IPS-18a (cell line): ENCODE measurements at regions not wholly inside any gene's neighbourhood (a gene's known extent, or its start where the extent isn't known, plus 50 kb on each side); places are given as distances from the start of the nearest gene placed in this dataset.

Experiments used
- H3K27ac ChIP-seq: one replicate; pipeline ENCODE4 v1.5.1; 2013; ENCODE audit warnings: low read length
- H3K27me3 ChIP-seq: one replicate; pipeline ENCODE4 v1.6.1; 2013; ENCODE audit warnings: mild to moderate bottlenecking, low read length; ENCODE audit not compliant: control insufficient read depth, insufficient read depth
- H3K36me3 ChIP-seq: one replicate; pipeline ENCODE4 v1.6.1; 2013; ENCODE audit warnings: low read depth, low read length; ENCODE audit not compliant: control insufficient read depth
- H3K4me1 ChIP-seq: one replicate; pipeline ENCODE4 v1.6.1; 2013; ENCODE audit warnings: low read depth, low read length; ENCODE audit not compliant: control insufficient read depth
- H3K4me3 ChIP-seq: one replicate; pipeline ENCODE4 v1.5.1; 2013; ENCODE audit warnings: low read length
- H3K9ac ChIP-seq: one replicate; pipeline ENCODE4 v1.6.1; 2013; ENCODE audit warnings: mild to moderate bottlenecking, low read length, moderate library complexity
- H3K9me3 ChIP-seq: one replicate; pipeline ENCODE4 v1.6.1; 2013; ENCODE audit warnings: low read depth, low read length; ENCODE audit not compliant: control insufficient read depth

- Histone ChIP-seq H3K4me1 (peaks cover 3% of the 10 kb centered on the region), H3K27me3 (no peaks in the 10 kb centered on the region), H3K9me3 (no peaks in the 10 kb centered on the region), H3K9ac (no peak overlapping the region), H3K4me3 (no peak overlapping the region), H3K36me3 (no peaks in the 10 kb centered on the region), H3K27ac (no peak overlapping the region)
These were observed 346.7 kb downstream of the TRIML1 start for GRCh38 chr4:188485906-188486305.

- no peak overlapping the region for H3K4me3 ChIP-seq
- peaks cover 4% of the 10 kb centered on the region for H3K9me3 ChIP-seq
- H3K36me3 ChIP-seq: no peaks in the 10 kb centered on the region
- no peak overlapping the region for H3K27ac ChIP-seq
- H3K4me1 ChIP-seq: no peaks in the 10 kb centered on the region
- H3K27me3 ChIP-seq: no peaks in the 10 kb centered on the region
- H3K9ac ChIP-seq: no peak overlapping the region
These were observed 353.6 kb downstream of the TRIML1 start for GRCh38 chr4:188492886-188493285.

GRCh38 chr4:188495169-188495568, 355.9 kb downstream of the TRIML1 start:
- H3K4me1 ChIP-seq: no peaks in the 10 kb centered on the region
- H3K27me3 ChIP-seq: no peaks in the 10 kb centered on the region
- H3K9me3 ChIP-seq: peaks cover 4% of the 10 kb centered on the region
- H3K9ac ChIP-seq: no peak overlapping the region
- no peak overlapping the region for H3K4me3 ChIP-seq
- H3K36me3 ChIP-seq: no peaks in the 10 kb centered on the region
- no peak overlapping the region for H3K27ac ChIP-seq

- Histone ChIP-seq H3K4me3 (no peak overlapping the region), H3K9ac (no peak overlapping the region), H3K27ac (no peak overlapping the region), H3K36me3 (no peaks in the 10 kb centered on the region), H3K4me1 (no peaks in the 10 kb centered on the region), H3K27me3 (no peaks in the 10 kb centered on the region), H3K9me3 (no peaks in the 10 kb centered on the region)
These were observed 372.2 kb downstream of the TRIML1 start for GRCh38 chr4:188511431-188511830.

- Histone ChIP-seq H3K27me3 (no peaks in the 10 kb centered on the region), H3K4me3 (no peak overlapping the region), H3K9me3 (no peaks in the 10 kb centered on the region), H3K27ac (no peak overlapping the region), H3K36me3 (no peaks in the 10 kb centered on the region), H3K4me1 (no peaks in the 10 kb centered on the region), H3K9ac (no peak overlapping the region)
These were observed 393.5 kb downstream of the TRIML1 start for GRCh38 chr4:188532751-188533150.

- no peaks in the 10 kb centered on the region for H3K4me1 ChIP-seq
- peaks cover 6% of the 10 kb centered on the region for H3K9me3 ChIP-seq
- H3K27me3 ChIP-seq: no peaks in the 10 kb centered on the region
- no peak overlapping the region for H3K4me3 ChIP-seq
- H3K36me3 ChIP-seq: no peaks in the 10 kb centered on the region
- no peak overlapping the region for H3K9ac ChIP-seq
- H3K27ac ChIP-seq: no peak overlapping the region
These were observed 395.1 kb downstream of the TRIML1 start for GRCh38 chr4:188534297-188534696.

GRCh38 chr4:188534917-188535316, 395.7 kb downstream of the TRIML1 start:
- Histone ChIP-seq H3K27ac (no peak overlapping the region), H3K36me3 (no peaks in the 10 kb centered on the region), H3K4me1 (no peaks in the 10 kb centered on the region), H3K4me3 (no peak overlapping the region), H3K9ac (no peak overlapping the region), H3K9me3 (peaks cover 9% of the 10 kb centered on the region), H3K27me3 (no peaks in the 10 kb centered on the region)

GRCh38 chr4:188536826-188537225, 397.6 kb downstream of the TRIML1 start:
- Histone ChIP-seq H3K36me3 (no peaks in the 10 kb centered on the region), H3K4me3 (no peak overlapping the region), H3K4me1 (no peaks in the 10 kb centered on the region), H3K27ac (no peak overlapping the region), H3K27me3 (no peaks in the 10 kb centered on the region), H3K9ac (no peak overlapping the region), H3K9me3 (peaks cover 9% of the 10 kb centered on the region)

GRCh38 chr4:188550296-188550695, 411.1 kb downstream of the TRIML1 start:
- H3K27ac ChIP-seq: no peak overlapping the region
- H3K4me1 ChIP-seq: no peaks in the 10 kb centered on the region
- no peaks in the 10 kb centered on the region for H3K36me3 ChIP-seq
- no peaks in the 10 kb centered on the region for H3K27me3 ChIP-seq
- H3K9ac ChIP-seq: no peak overlapping the region
- H3K4me3 ChIP-seq: no peak overlapping the region
- H3K9me3 ChIP-seq: no peaks in the 10 kb centered on the region

GRCh38 chr4:188551156-188551555, 411.9 kb downstream of the TRIML1 start:
- Histone ChIP-seq H3K9me3 (no peaks in the 10 kb centered on the region), H3K27ac (no peak overlapping the region), H3K36me3 (no peaks in the 10 kb centered on the region), H3K4me1 (no peaks in the 10 kb centered on the region), H3K4me3 (no peak overlapping the region), H3K27me3 (no peaks in the 10 kb centered on the region), H3K9ac (no peak overlapping the region)

- Histone ChIP-seq H3K9ac (no peak overlapping the region), H3K36me3 (no peaks in the 10 kb centered on the region), H3K9me3 (no peaks in the 10 kb centered on the region), H3K27ac (no peak overlapping the region), H3K4me3 (no peak overlapping the region), H3K4me1 (no peaks in the 10 kb centered on the region), H3K27me3 (no peaks in the 10 kb centered on the region)
These were observed 413.6 kb downstream of the TRIML1 start for GRCh38 chr4:188552741-188553275.

- no peaks in the 10 kb centered on the region for H3K27me3 ChIP-seq
These were observed 415.2 kb downstream of the TRIML1 start for GRCh38 chr4:188554413-188554812.

More at GRCh38 chr4:188554413-188554812, 415.2 kb downstream of the TRIML1 start:
- Histone ChIP-seq H3K36me3 (no peaks in the 10 kb centered on the region), H3K9ac (no peak overlapping the region), H3K27ac (no peak overlapping the region), H3K4me1 (no peaks in the 10 kb centered on the region), H3K4me3 (no peak overlapping the region), H3K9me3 (no peaks in the 10 kb centered on the region)
